Kidney glomerular epithelial cell (primary cell): ENCODE measurements at regions not wholly inside any gene's neighbourhood (a gene's known extent, or its start where the extent isn't known, plus 50 kb on each side); places are given as distances from the start of the nearest gene placed in this dataset.

Experiments used
- DNase-seq: peaks from one replicate; lab custom pipeline; 2025; lab: John Stamatoyannopoulos, UW

- DNase-seq, result no peak
Measured at GRCh38 chr4:140213749-140214148, 59.8 kb upstream of the MAML3 start.

DNA sequence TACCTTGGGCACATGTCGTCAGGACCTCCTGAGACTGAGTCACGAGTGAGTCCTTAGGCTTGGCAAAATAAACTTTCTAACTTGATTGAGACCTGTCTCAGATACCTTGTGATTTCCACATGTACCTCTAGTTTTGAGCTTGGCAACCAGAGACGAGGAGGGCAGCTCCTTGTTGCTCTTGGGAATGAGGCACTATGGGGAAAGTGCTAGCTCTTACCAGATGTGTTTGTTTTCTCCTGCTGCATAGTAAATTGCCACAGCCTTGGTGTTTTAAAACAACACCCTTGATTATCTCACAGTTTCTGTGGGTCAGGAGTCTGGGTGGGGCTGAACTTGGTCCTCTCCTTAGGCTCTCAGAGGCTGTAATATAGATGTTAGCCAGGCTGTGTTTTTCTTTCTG lies 59.1 kb upstream of the MAML3 start:
- no peak for DNase-seq

DNA sequence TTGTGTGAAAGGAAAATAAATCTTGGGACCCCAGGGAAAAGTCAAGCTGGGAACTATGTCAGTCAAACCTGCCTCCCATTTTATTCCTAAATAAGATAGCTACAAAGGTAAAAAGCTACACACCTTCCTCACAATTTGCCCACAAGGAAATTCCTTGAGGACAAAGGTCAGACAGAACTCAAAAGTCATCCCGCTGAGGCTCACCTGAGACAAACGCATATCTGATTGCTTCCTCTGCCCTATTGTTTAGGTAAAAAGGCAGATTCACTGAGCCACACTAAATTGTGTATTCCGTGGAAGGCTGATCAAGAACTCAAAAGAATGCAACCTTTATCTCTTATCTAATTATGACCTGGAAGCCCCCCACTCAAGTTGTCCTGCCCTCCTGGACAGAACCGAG lies 58.7 kb upstream of the MAML3 start:
- no peak for DNase-seq

GRCh38 chr4:140212194-140212593 lies 58.2 kb upstream of the MAML3 start:
- no peak for DNase-seq

DNA sequence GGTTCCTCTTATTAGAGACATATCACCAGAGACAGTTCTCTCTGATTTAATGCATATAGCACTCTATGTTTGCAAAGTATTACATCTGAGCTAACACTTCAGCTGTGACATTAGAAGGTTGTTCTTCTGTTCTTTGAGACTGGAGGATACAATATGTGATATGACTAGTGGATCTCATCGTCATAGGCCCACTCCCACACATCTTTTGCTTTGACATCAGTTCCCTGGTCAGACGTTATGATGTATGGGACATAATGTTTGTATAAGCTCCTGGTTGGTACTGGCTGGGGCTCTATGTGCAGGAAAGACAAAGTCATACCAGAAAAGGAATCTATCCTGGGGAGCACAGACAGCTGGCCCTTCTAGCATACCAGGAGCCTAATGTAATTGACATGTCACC lies 57.7 kb upstream of the MAML3 start:
- no peak for DNase-seq

GRCh38 chr4:140211161-140211560 lies 57.2 kb upstream of the MAML3 start:
- DNase-seq, result no peak

DNA sequence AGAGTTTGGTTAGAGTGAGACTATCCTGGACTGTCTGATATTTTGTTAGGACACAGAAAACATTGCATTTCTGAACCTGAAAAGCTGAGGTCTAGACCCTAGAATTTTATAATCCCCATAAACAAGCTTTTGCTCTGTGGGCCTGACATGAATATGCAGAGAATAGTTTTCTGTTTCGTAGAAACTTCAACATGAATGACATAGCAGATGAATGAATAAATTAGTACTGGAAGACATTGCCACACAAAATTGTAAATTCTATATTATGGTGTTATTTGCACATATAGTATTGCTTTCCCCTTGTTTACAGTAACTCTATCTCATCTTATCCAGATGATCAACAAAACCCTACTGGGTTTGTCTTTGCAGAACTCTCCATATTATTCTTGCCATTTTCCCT lies 54.9 kb upstream of the MAML3 start:
- DNase-seq, result no peak
